22Rv1 (cell line): ENCODE measurements at regions not wholly inside any gene's neighbourhood (a gene's known extent, or its start where the extent isn't known, plus 50 kb on each side); places are given as distances from the start of the nearest gene placed in this dataset.

ENCODE experiments used
- H3K27ac ChIP-seq: fragments of 450-650 bp; 2 replicates; pipeline ENCODE4 v1.5.1; 2017
- ZFX ChIP-seq: fragments of 450-650 bp; IDR thresholded peaks from 2 replicates; pipeline ENCODE4 v1.6.1; 2017; ENCODE audit warnings: antibody characterized with exemption, borderline replicate concordance
- TF ChIP-seq, protein P1 (sequence below): fragments of 450-650 bp; IDR thresholded peaks from 2 replicates; pipeline ENCODE4 v1.5.1; 2017; ENCODE audit warnings: mild to moderate bottlenecking

GRCh38 chr15:38722236-38722635, 157.6 kb upstream of the RASGRP1 start:
- TF ChIP-seq ZFX = no peak
- TF ChIP-seq, protein P1, sequence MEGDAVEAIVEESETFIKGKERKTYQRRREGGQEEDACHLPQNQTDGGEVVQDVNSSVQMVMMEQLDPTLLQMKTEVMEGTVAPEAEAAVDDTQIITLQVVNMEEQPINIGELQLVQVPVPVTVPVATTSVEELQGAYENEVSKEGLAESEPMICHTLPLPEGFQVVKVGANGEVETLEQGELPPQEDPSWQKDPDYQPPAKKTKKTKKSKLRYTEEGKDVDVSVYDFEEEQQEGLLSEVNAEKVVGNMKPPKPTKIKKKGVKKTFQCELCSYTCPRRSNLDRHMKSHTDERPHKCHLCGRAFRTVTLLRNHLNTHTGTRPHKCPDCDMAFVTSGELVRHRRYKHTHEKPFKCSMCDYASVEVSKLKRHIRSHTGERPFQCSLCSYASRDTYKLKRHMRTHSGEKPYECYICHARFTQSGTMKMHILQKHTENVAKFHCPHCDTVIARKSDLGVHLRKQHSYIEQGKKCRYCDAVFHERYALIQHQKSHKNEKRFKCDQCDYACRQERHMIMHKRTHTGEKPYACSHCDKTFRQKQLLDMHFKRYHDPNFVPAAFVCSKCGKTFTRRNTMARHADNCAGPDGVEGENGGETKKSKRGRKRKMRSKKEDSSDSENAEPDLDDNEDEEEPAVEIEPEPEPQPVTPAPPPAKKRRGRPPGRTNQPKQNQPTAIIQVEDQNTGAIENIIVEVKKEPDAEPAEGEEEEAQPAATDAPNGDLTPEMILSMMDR = no peak
- H3K27ac ChIP-seq = no peak overlapping the region

DNA sequence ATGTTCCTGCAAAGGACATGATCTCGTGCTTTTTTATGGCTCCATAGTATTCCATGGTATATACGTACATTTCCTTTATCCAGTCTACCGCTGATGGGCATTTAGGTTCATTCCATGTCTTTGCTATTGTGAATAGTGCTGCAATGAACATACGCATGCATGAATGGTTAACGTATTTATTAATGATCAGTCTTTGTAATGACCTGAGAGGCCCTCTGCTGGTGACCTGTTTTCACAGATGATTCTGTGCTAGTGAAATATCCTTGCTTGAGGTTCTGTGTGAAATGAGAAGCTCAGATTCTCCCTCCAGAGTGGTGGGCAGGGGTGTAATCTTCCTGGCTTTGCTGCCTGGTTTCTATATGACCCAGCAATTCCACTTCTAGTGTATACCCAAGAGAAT, 160.2 kb upstream of the RASGRP1 start:
- TF ChIP-seq, protein P1 = peak; percentile 31
- TF ChIP-seq ZFX = no peak

DNA sequence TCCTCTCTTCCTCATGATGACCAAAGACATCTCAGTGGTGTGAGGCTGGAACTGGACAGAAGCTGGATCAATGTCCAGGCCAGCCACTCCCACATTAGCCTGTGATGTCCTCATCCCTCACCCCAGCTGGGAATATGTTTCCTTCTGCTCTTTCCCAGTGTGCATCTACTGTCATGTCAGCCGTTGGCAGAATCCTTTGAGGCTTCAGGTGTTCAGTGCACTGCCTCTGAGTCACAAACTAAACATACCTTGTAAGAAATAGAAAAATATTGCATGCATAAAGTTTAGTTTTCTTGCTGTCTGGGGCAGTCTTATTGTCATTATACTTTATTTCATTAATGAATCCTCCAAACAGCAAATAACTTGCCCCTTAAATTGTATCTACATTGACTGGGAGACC, 161.6 kb upstream of the RASGRP1 start:
- no peak for TF ChIP-seq ZFX
- TF ChIP-seq, protein P1 = no peak
- no peak overlapping the region for H3K27ac ChIP-seq

More for the DNA sequence above, 160.2 kb upstream of the RASGRP1 start:
- no peak overlapping the region for H3K27ac ChIP-seq

DNA sequence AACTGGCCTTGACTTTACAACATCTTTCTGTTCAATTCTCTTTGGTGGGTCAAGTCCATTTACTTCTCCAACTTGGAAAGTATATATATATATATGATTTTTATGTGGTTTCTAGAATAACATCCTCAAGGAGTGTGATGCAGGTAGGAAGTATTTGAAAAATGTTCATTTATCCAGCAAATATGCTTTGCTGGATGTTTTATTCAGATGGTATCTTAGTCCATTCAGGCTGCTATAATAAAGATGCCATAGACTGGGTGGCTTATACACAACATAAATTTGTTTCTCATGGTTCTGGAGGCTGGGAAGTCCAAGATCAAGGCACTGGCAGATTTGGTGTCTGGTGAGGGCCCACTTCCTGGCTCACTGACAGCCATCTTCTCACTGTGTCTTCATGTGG, 168.7 kb upstream of the RASGRP1 start:
- H3K27ac ChIP-seq = no peak overlapping the region
- TF ChIP-seq ZFX = no peak
- TF ChIP-seq, protein P1 = no peak

DNA sequence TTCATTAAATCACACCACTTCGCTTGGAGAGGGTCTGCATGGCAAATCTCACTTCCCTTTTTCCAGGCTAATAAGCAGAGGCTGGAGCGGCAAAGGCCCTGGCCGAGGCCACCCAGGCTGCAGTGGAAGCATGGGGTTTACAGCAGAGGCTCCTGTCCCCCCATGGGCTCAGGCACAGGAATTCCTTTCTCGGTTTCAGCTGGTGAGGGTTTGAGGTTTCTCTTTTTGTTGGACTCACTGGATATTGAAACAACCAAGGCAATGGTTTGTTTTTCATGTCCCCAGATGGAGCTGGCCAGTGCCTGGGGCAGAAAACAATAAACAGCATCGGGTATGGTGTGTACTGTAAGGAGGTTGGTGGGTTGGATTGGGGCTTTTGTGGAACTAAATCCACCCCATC, 175.6 kb upstream of the RASGRP1 start:
- TF ChIP-seq ZFX = no peak
- TF ChIP-seq, protein P1 = no peak
- H3K27ac ChIP-seq = no peak overlapping the region

- H3K27ac ChIP-seq = no peak overlapping the region
- TF ChIP-seq, protein P1 = no peak
Measured at GRCh38 chr15:38743147-38743546, 178.5 kb upstream of the RASGRP1 start.

DNA sequence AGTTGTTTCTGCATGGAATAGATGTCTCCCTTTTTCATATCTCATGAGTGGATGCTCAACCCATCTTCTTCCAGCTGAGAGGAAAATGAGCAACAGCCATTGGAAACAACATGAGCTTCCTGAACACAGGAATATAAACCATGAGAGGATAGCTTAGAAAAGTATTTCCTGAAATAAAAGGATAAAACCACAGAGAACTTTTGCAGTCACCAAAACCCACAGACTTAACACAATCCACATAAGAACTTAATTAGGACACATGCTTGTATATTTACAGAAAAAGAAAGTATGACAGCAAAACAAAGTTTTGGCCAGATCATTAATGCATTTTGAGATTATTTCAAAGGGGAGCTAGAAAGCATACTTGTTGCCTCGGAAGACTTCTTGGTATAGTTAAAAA, 180.5 kb upstream of the RASGRP1 start:
- TF ChIP-seq ZFX = no peak
- TF ChIP-seq, protein P1 = no peak
- H3K27ac ChIP-seq = no peak overlapping the region
